Effector memory CD4-positive, alpha-beta T cell (primary cell): ENCODE measurements at regions not wholly inside any gene's neighbourhood (a gene's known extent, or its start where the extent isn't known, plus 50 kb on each side); places are given as distances from the start of the nearest gene placed in this dataset.
"Not testable (repeated sequence)": the region's sequence is repeated elsewhere in the genome, so short reads cannot be mapped to it uniquely, and the experiment has no call there.

Experiments used
- DNase-seq, 3 donors: peaks; one replicate each; pipeline ENCODE4 v3.0.0-alpha.2; 2020
- H3K27ac ChIP-seq: 2 replicates; pipeline ENCODE4 v1.7.0; 2013; ENCODE audit warnings: mild to moderate bottlenecking, low read length, moderate library complexity; ENCODE audit not compliant: insufficient read depth, poor library complexity, severe bottlenecking
- H3K27me3 ChIP-seq: replicated peaks from 2 replicates; pipeline ENCODE4 v1.7.0; 2013; ENCODE audit warnings: mild to moderate bottlenecking, low read length; ENCODE audit not compliant: insufficient read depth, control insufficient read depth, poor library complexity, severe bottlenecking
- H3K36me3 ChIP-seq: 2 replicates; pipeline ENCODE4 v1.7.0; 2013; ENCODE audit warnings: mild to moderate bottlenecking, low read length, moderate library complexity; ENCODE audit not compliant: control insufficient read depth, insufficient read depth
- H3K4me1 ChIP-seq: 2 replicates; pipeline ENCODE4 v1.7.0; 2013; ENCODE audit warnings: low read length, mild to moderate bottlenecking; ENCODE audit not compliant: control insufficient read depth, insufficient read depth, poor library complexity, severe bottlenecking
- H3K4me3 ChIP-seq: 2 replicates; pipeline ENCODE4 v1.7.0; 2013; ENCODE audit warnings: low read length, low read depth, mild to moderate bottlenecking; ENCODE audit not compliant: insufficient read depth, poor library complexity, severe bottlenecking
- H3K9me3 ChIP-seq: 2 replicates; pipeline ENCODE4 v1.7.0; 2013; ENCODE audit warnings: mild to moderate bottlenecking, low read length, moderate library complexity; ENCODE audit not compliant: control insufficient read depth

DNA sequence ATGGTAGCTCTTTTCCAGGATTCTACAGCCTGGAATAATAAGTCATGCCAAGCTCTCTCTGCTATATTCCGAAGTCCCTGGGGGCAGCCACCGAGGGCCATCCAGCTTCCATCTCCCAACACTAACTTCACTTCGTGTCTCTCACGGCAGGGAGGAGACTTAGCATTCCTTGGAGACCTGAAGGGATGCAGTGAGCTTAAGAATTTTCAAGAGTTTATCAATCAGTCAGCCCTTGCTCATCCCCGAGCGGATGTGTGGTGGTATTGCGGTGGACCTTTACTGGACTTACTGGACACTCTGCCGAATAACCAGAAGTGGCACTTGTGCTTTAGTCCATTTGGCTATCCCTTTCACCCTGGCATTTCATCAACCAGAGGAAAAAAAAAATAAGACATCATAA, 294.7 kb upstream of the SGCG start:
- not testable (repeated sequence) for H3K4me1 ChIP-seq, H3K36me3 ChIP-seq, H3K9me3 ChIP-seq, H3K4me3 ChIP-seq, H3K27me3 ChIP-seq, DNase-seq, H3K27ac ChIP-seq

DNA sequence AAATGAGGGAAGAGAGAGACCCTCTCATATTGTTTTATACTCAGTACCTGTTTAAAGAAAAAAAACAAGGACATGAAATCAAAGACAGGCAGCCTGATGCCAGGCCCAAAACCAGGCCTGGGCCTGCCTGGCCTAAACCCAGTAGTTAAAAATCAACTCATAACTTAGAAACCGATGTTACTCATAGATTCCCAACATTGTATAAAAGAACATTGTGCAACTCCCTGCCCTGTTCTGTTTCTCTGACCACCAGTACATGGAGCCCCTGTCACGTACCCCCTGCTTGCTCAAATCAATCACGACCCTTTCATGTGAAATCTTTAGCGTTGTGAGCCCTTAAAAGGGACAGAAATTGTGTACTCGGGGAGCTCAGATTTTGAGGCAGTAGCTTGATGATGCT, 291.4 kb upstream of the SGCG start:
- not testable (repeated sequence) for H3K27ac ChIP-seq, H3K4me3 ChIP-seq, H3K27me3 ChIP-seq

DNA sequence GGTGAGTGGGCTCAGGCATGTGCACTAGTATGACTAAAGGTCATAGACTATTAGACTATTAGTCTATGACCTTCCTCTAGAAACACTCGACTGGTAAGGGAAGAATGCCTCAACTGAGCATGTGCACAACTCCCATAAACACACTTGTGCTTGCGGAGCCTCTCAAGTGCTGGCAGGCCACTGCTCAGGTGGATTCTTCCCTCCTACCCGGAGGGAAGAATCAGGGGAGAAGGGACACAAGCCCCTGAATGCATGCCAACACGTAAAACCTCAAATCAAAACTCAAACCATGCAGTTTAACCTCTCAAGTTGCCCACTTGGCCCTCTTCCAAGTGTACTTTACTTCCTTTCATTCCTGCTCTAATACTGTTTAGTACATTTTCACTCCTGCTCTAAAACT, 287.6 kb upstream of the SGCG start:
- Histone ChIP-seq H3K27me3 (no peaks in the 10 kb centered on the region), H3K36me3 (no peaks in the 10 kb centered on the region), H3K4me1 (no peaks in the 10 kb centered on the region), H3K27ac (no peak overlapping the region), H3K4me3 (no peak overlapping the region), H3K9me3 (no peaks in the 10 kb centered on the region)
- no peak for DNase-seq

More for the DNA sequence above, 291.4 kb upstream of the SGCG start:
- H3K9me3 ChIP-seq, H3K4me1 ChIP-seq, H3K36me3 ChIP-seq, DNase-seq: not testable (repeated sequence)

DNA sequence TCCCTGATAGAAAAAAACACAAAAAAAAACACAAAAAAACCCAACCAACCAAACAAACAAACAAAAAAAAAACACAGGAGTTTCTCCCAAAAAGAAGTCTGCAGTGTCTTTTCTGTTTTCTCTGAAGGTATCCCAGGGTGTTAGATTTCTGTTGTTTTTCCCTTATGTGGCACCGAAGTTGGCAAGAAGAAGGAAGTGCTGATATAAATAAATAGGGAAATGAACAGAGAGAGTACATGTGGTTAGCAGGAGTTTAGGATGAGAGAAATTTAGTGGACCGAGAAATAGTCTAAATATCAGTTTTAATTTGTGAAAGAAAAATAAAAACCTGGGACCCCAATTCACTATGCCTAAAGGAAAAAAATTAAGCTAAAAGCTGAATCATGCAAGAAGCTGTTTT, 287.0 kb upstream of the SGCG start:
- Histone ChIP-seq H3K27me3 (no peaks in the 10 kb centered on the region), H3K4me1 (no peaks in the 10 kb centered on the region), H3K36me3 (no peaks in the 10 kb centered on the region), H3K9me3 (no peaks in the 10 kb centered on the region), H3K27ac (no peak overlapping the region), H3K4me3 (no peak overlapping the region)
- no peak for DNase-seq

DNA sequence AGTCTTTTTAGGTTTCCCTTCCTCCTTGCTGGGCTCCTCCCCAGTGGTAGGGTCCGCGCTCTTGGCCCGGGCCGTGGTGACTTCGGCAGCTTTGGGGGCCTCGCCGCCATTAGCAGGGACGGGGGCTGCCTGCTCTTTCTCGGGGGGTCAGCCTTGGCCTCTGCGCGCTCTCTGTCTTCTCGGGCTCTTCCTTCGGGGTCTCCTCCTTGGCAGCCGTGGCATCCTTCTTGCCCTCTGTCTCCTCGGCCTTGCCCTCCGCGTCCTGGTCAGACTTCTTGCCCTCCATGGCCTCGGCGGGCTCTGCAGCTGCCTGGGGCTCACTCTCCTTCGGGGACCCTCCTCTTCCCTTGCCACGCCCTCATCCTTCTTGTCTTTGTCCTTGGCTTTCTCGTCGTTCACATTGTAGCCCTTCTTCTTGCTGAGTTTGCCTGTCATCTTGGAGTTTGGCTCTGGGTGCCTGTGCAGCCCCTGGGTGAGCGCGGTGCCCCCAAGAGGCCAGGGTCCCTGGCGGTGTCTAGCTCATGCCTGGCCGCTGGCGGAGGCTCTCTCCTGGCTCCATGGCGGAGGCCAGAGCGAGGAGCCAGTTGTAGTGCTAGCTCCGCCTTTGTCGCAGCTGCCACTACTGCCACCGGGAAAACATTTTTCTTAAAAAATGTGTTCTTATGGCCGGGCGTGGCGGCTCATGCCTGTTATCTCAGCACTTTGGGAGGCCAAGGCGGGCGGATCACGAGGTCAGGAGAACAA, 283.0 kb upstream of the SGCG start:
- H3K27me3 ChIP-seq = no peaks in the 10 kb centered on the region
- no peaks in the 10 kb centered on the region for H3K36me3 ChIP-seq
- no peak for DNase-seq

DNA sequence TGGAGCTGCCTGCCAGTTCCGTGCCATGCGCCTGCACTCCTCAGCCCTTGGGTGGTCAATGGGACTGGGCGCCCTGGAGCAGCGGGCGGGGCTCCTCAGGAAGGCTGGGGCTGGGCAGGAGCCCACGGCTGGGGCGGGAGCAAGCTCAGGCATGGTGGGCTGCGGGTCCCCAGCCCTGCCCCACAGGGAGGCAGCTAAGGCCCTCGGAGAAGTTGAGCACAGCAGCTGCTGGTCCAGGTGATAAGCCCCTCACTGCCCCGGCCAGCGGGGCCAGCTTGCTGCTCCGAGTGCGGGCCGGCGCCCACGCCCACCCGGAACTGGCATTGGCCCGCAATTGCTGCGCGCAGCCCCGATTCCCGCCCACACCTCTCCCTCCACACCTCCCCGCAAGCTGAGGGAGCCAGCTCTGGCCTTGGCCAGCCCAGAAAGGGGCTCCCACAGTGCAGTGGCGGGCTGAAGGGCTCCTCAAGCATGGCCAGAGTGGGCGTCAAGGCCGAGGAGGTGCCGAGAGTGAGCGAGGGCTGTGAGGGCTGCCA, 280.3 kb upstream of the SGCG start:
- not testable (repeated sequence) for H3K27me3 ChIP-seq, H3K36me3 ChIP-seq, H3K9me3 ChIP-seq, H3K4me3 ChIP-seq, DNase-seq, H3K4me1 ChIP-seq, H3K27ac ChIP-seq

More for the DNA sequence above, 283.0 kb upstream of the SGCG start:
- Histone ChIP-seq H3K4me1 (no peaks in the 10 kb centered on the region), H3K9me3 (no peaks in the 10 kb centered on the region), H3K4me3 (no peak overlapping the region), H3K27ac (no peak overlapping the region)

DNA sequence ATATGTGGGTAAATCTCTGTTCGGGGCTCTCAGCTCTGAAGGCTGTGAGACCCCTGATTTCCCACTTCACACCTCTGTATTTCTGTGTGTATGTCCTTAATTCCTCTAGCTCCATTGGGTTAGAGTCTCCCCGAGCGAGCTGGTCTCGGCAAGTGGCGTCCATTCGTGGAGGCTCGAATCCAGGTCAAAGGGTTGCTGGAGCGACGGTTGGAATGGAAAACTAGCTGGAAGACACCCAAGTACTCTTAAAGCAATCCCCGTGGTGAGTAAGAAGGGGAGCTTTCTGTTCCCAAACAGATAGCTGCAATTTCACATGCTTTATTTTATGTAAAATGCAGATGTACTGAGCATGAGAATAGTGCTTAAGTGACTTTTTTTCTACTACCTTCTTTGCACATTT, 277.5 kb upstream of the SGCG start:
- Histone ChIP-seq H3K36me3 (no peaks in the 10 kb centered on the region), H3K9me3 (no peaks in the 10 kb centered on the region), H3K4me3 (no peak overlapping the region), H3K27me3 (no peaks in the 10 kb centered on the region), H3K27ac (no peak overlapping the region), H3K4me1 (no peaks in the 10 kb centered on the region)
- no peak for DNase-seq

DNA sequence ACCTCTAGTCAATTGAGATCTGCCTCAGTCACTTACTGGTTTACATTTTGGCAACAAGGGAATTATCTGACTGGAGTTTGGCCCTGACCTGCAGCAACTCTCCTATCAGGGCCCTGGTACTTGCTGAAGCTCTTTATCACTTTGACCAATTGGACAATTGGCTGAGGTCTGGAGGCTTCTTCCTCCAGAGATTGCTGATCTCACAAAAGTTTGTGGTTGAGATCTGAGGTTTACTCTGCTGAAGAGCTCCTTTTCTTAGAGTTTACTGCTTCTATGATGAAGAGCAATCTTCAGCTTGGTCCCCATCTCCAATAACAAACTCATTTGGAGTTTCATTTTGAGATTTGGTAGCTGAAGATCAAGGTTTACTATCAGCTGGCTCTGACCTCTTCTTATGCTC, 276.9 kb upstream of the SGCG start:
- Histone ChIP-seq H3K4me3 (no peak overlapping the region), H3K4me1 (no peaks in the 10 kb centered on the region), H3K27me3 (no peaks in the 10 kb centered on the region), H3K36me3 (no peaks in the 10 kb centered on the region), H3K27ac (no peak overlapping the region), H3K9me3 (no peaks in the 10 kb centered on the region)
- DNase-seq = no peak

DNA sequence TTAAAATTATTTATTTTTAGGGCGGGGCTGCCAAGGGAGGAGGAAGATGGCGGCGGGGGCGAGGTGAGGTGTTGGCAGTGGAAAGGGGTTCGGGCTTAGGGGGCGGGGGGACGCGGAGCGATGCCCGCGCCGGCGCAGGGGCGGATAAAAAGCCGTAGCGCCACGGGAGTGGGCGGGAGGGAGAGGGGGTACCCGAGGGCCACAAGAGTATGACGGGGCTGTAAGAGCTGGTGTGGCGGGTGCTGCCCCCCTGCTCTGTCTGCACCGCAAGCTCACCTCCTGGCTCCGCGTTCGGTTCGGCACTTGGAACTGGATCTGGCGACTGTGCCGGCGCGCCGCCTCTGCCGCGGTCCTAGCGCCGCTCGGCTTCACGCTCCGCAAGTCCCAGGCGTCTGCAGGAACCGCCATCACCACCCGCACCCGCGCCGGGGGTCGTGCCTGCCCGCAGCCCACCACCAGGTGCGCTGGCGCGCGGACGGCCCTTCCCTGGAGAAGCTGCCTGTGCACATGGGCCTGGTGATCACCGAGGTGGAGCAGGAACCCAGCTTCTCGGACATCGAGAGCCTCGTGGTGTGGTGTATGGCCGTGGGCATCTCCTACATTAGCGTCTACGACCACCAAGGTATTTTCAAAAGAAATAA, 265.2 kb upstream of the SGCG start:
- no peak for DNase-seq
- Histone ChIP-seq H3K27me3 (no peaks in the 10 kb centered on the region), H3K9me3 (no peaks in the 10 kb centered on the region), H3K36me3 (no peaks in the 10 kb centered on the region), H3K4me3 (no peak overlapping the region), H3K4me1 (no peaks in the 10 kb centered on the region), H3K27ac (no peak overlapping the region)

DNA sequence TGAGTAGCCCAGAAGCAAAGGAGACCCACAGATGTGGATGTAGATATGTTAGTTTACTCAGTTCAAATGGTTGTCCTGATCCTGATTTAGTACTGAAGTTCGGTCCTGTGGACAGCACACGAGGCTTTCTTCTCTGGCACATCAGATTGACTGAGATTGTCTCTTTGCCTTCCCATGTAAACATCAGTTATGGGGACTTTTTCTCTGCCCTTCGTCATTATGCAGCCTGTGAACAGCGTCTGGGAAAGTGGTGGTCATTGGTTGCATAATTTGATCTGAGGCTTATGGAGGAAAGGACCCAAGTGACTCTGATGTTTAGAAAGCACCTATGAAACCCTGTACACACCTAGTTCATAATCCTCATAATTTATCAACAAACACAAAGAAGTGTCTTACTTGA, 264.5 kb upstream of the SGCG start:
- H3K27me3 ChIP-seq, H3K27ac ChIP-seq, DNase-seq, H3K9me3 ChIP-seq, H3K4me1 ChIP-seq, H3K4me3 ChIP-seq, H3K36me3 ChIP-seq: not testable (repeated sequence)
